ENCODE measurements at regions not wholly inside any gene's neighbourhood (a gene's known extent, or its start where the extent isn't known, plus 50 kb on each side); places are given as distances from the start of the nearest gene placed in this dataset.

- DNase-seq (ENCODE audit: low spot score) = no peak
Observed at GRCh38 chrX:5829469-5829868, 399.2 kb downstream of the NLGN4X start.

GRCh38 chrX:5829060-5829459 is 399.6 kb downstream of the NLGN4X start:
- no peak for DNase-seq (ENCODE audit: low spot score)

GRCh38 chrX:5823903-5824302 is 404.8 kb downstream of the NLGN4X start:
- DNase-seq (ENCODE audit: low spot score) = peak; percentile 3

- DNase-seq (ENCODE audit: low spot score) = peak; percentile 43
Observed at GRCh38 chrX:5810636-5811035, 418.0 kb downstream of the NLGN4X start.

- no peak for DNase-seq (ENCODE audit: low spot score)
Observed at GRCh38 chrX:5807181-5807580, 421.5 kb downstream of the NLGN4X start.

- peak; percentile 21 for DNase-seq (ENCODE audit: low spot score)
Observed at GRCh38 chrX:5802391-5802790, 426.3 kb downstream of the NLGN4X start.

- no peak for DNase-seq (ENCODE audit: low spot score)
Observed at GRCh38 chrX:5791721-5792120, 436.9 kb downstream of the NLGN4X start.

GRCh38 chrX:5788910-5789309 is 439.8 kb downstream of the NLGN4X start:
- no peak for DNase-seq (ENCODE audit: low spot score)

- no peak for DNase-seq (ENCODE audit: low spot score)
Observed at GRCh38 chrX:5780821-5781220, 447.8 kb downstream of the NLGN4X start.

- peak; percentile 2 for DNase-seq (ENCODE audit: low spot score)
Observed at GRCh38 chrX:5775846-5776430, 452.7 kb downstream of the NLGN4X start.

GRCh38 chrX:5774446-5774845 is 454.2 kb downstream of the NLGN4X start:
- DNase-seq (ENCODE audit: low spot score) = no peak

- DNase-seq (ENCODE audit: low spot score) = peak; percentile 74
Observed at GRCh38 chrX:5771441-5771840, 457.2 kb downstream of the NLGN4X start.

GRCh38 chrX:5756616-5757015 is 472.1 kb downstream of the NLGN4X start:
- DNase-seq (ENCODE audit: low spot score) = no peak

- DNase-seq (ENCODE audit: low spot score) = no peak
Observed at GRCh38 chrX:5753291-5753690, 475.4 kb downstream of the NLGN4X start.

- DNase-seq (ENCODE audit: low spot score) = no peak
Observed at GRCh38 chrX:5752831-5753230, 475.8 kb downstream of the NLGN4X start.

- no peak for DNase-seq (ENCODE audit: low spot score)
Observed at GRCh38 chrX:5748586-5749150, 480.0 kb downstream of the NLGN4X start.

- DNase-seq (ENCODE audit: low spot score) = no peak
Observed at GRCh38 chrX:5746231-5746630, 482.4 kb downstream of the NLGN4X start.

GRCh38 chrX:5733501-5733900 is 495.2 kb downstream of the NLGN4X start:
- DNase-seq (ENCODE audit: low spot score) = no peak

- DNase-seq (ENCODE audit: low spot score) = no peak
Observed at GRCh38 chrX:5730556-5730955, 498.1 kb downstream of the NLGN4X start.

- peak; percentile 35 for DNase-seq (ENCODE audit: low spot score)
Observed at GRCh38 chrX:5726224-5726623, 502.4 kb downstream of the NLGN4X start.

GRCh38 chrX:5724123-5724522 is 504.5 kb downstream of the NLGN4X start:
- DNase-seq (ENCODE audit: low spot score) = no peak

- no peak for DNase-seq (ENCODE audit: low spot score)
Observed at GRCh38 chrX:5718651-5719050, 510.0 kb downstream of the NLGN4X start.

GRCh38 chrX:5716666-5717065 is 512.0 kb downstream of the NLGN4X start:
- DNase-seq (ENCODE audit: low spot score) = no peak

GRCh38 chrX:5708251-5708650 is 520.4 kb downstream of the NLGN4X start:
- DNase-seq (ENCODE audit: low spot score) = no peak
